ENCODE measurements at regions not wholly inside any gene's neighbourhood (a gene's known extent, or its start where the extent isn't known, plus 50 kb on each side); places are given as distances from the start of the nearest gene placed in this dataset.

- TF ChIP-seq CTCF (IDR thresholded peaks at IDR 0.05) (no peak), POLR2A (IDR thresholded peaks at IDR 0.05) (no peak)
Observed at GRCh38 chr17:68803164-68803929, 151.8 kb downstream of the ABCA8 start.
